ENCODE measurements at regions not wholly inside any gene's neighbourhood (a gene's known extent, or its start where the extent isn't known, plus 50 kb on each side); places are given as distances from the start of the nearest gene placed in this dataset.

DNA sequence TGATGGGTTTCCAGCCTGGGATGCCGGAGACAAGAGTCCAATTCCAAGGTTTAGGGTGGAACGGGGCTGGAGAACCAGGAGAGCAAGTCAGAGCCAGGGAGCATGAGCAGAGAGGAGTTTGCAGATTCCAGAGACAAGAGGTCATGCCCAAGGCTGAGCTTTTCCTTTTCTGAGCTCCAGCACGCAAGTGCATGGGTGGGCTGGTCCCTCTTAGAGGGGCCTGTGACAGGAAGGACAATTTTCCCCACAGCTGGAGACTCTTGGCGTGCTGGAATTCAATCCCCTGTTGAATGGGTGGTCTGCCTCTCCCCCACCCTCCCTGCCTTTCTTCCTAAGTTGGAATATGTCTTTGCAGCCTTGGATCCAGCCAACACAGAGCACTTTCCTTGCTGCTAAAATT lies 431.9 kb downstream of the BCL11B start:
- Mint-ChIP-seq H3K4me3 (no peak overlapping the region), H3K27ac (no peak overlapping the region), H3K4me1 (peaks cover 10% of the 10 kb centered on the region in 2 donors), H3K36me3 (no peaks in the 10 kb centered on the region), H3K9me3 (no peaks in the 10 kb centered on the region), H3K27me3 (ENCODE audit: low read depth in 2 of 2) (peaks cover 14 to 38% of the 10 kb centered on the region in 2 donors)
- TF ChIP-seq, protein P1, sequence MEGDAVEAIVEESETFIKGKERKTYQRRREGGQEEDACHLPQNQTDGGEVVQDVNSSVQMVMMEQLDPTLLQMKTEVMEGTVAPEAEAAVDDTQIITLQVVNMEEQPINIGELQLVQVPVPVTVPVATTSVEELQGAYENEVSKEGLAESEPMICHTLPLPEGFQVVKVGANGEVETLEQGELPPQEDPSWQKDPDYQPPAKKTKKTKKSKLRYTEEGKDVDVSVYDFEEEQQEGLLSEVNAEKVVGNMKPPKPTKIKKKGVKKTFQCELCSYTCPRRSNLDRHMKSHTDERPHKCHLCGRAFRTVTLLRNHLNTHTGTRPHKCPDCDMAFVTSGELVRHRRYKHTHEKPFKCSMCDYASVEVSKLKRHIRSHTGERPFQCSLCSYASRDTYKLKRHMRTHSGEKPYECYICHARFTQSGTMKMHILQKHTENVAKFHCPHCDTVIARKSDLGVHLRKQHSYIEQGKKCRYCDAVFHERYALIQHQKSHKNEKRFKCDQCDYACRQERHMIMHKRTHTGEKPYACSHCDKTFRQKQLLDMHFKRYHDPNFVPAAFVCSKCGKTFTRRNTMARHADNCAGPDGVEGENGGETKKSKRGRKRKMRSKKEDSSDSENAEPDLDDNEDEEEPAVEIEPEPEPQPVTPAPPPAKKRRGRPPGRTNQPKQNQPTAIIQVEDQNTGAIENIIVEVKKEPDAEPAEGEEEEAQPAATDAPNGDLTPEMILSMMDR (IDR thresholded peaks at IDR 0.05), result no peak
- H3K9me3 ChIP-seq (ENCODE audit: control insufficient read depth, insufficient read depth, low read length), result peaks cover 6% of the 10 kb centered on the region
- H3K27me3 ChIP-seq (ENCODE audit: control insufficient read depth, insufficient read depth, low read length), result no peaks in the 10 kb centered on the region
- H3K36me3 ChIP-seq (ENCODE audit: control insufficient read depth, insufficient read depth, low read length), result no peaks in the 10 kb centered on the region
- 69% methylated on average over 4 of the region's 4 CpGs for WGBS (ENCODE audit: insufficient coverage)
- H3K4me3 ChIP-seq (ENCODE audit: low read length), result no peak overlapping the region
- DNase-seq (no peak), ATAC-seq (no peak)
- no peaks in the 10 kb centered on the region for H3K4me1 ChIP-seq (ENCODE audit: control insufficient read depth, insufficient read depth, low read length)
- intact Hi-C loops (cut with micrococcal nuclease), result no loop called here
- H3K27ac ChIP-seq (ENCODE audit: low read length), result no peak overlapping the region

DNA sequence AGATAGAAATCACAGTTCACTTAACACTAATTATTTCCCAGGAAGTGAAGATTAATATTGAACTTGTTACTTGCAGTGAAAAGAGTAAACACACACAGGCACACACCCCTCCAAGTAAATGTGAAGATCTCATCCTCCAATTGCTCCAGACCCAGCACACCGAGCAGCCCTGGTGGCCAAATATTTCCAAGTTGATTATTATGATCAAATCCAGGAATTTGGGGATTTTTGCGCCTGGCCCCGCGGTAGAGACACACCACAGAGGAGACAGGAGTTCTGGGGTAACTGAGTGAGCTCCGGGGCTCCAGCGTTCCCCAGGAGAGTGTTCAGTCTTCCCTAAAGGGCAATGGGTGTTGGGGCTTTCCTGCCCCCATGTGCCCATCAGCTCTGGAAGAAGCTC lies 431.5 kb downstream of the BCL11B start:
- intact Hi-C loops (cut with micrococcal nuclease), result no loop called here
- Histone ChIP-seq H3K9me3 (ENCODE audit: control insufficient read depth, insufficient read depth, low read length) (peaks cover 4% of the 10 kb centered on the region), H3K36me3 (ENCODE audit: control insufficient read depth, insufficient read depth, low read length) (no peaks in the 10 kb centered on the region), H3K27me3 (ENCODE audit: control insufficient read depth, insufficient read depth, low read length) (no peaks in the 10 kb centered on the region), H3K4me3 (ENCODE audit: low read length) (no peak overlapping the region), H3K4me1 (ENCODE audit: control insufficient read depth, insufficient read depth, low read length) (no peaks in the 10 kb centered on the region), H3K27ac (ENCODE audit: low read length) (no peak overlapping the region)
- Mint-ChIP-seq H3K4me1 (peaks cover 10 to 11% of the 10 kb centered on the region in 2 donors), H3K4me3 (no peak overlapping the region), H3K27ac (no peak overlapping the region), H3K9me3 (no peaks in the 10 kb centered on the region), H3K27me3 (ENCODE audit: low read depth in 2 of 2) (peaks cover 14 to 42% of the 10 kb centered on the region in 2 donors), H3K36me3 (no peaks in the 10 kb centered on the region)
- DNase-seq (no peak), ATAC-seq (no peak)
- WGBS (ENCODE audit: insufficient coverage), result 96% methylated on average over 6 of the region's 6 CpGs
- TF ChIP-seq, protein P1 (IDR thresholded peaks at IDR 0.05), result no peak

DNA sequence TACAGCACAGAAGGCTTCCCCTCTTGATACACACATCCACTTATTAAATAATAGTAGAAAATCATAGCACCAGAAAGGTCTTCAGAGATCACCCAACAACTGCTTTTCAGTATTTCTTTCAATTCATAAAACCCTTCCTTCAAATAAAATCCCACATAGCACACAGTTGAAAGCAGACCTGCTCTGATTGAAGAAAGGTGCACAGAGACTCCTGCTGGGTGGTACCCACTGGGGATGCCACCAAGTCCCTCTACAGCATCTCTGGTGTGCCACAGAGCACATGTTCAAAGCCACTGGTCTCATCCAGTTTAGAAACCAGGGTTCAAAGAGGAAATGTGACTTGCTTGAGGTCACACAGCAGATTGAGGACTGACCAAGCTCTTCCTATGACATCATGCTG lies 427.5 kb downstream of the BCL11B start:
- H3K27ac ChIP-seq (ENCODE audit: low read length), result no peak overlapping the region
- intact Hi-C loops (cut with micrococcal nuclease), result no loop called here
- Mint-ChIP-seq H3K27me3 (ENCODE audit: low read depth in 2 of 2) (peaks cover 20 to 66% of the 10 kb centered on the region in 2 donors), H3K4me3 (no peak overlapping the region), H3K9me3 (no peaks in the 10 kb centered on the region), H3K4me1 (peaks cover 10 to 11% of the 10 kb centered on the region in 2 donors), H3K27ac (no peak overlapping the region), H3K36me3 (no peaks in the 10 kb centered on the region)
- no peaks in the 10 kb centered on the region for H3K4me1 ChIP-seq (ENCODE audit: control insufficient read depth, insufficient read depth, low read length)
- H3K36me3 ChIP-seq (ENCODE audit: control insufficient read depth, insufficient read depth, low read length), result no peaks in the 10 kb centered on the region
- H3K4me3 ChIP-seq (ENCODE audit: low read length), result no peak overlapping the region
- TF ChIP-seq, protein P1 (IDR thresholded peaks at IDR 0.05), result no peak
- no peaks in the 10 kb centered on the region for H3K27me3 ChIP-seq (ENCODE audit: control insufficient read depth, insufficient read depth, low read length)
- DNase-seq (no peak), ATAC-seq (no peak)
- no peaks in the 10 kb centered on the region for H3K9me3 ChIP-seq (ENCODE audit: control insufficient read depth, insufficient read depth, low read length)
